B cell (primary cell): ENCODE measurements at regions not wholly inside any gene's neighbourhood (a gene's known extent, or its start where the extent isn't known, plus 50 kb on each side); places are given as distances from the start of the nearest gene placed in this dataset.

ENCODE experiments used
- ATAC-seq: fragments of 200-7000 bp; cut with Tn5 transposase; one replicate; pipeline ENCODE4 v1.10.0; 2021; ENCODE audit warnings: low read depth, mild to moderate bottlenecking, moderate number of reproducible peaks, moderate library complexity
- CTCF ChIA-PET: fragments of 350-600 bp; sonication (Branson Sonifier 250); formaldehyde crosslinking; loops from one replicate; lab custom pipeline; 2021; ENCODE audit warnings: antibody characterized with exemption, inconsistent platforms; lab: Charles Lee
- POLR2A ChIA-PET: fragments of 350-600 bp; sonication (Branson Sonifier 250); formaldehyde crosslinking; loops from one replicate; lab custom pipeline; 2021; ENCODE audit warnings: antibody characterized with exemption; lab: Charles Lee
- DNase-seq: peaks from one replicate; pipeline ENCODE4 v3.0.0; 2013
- H2AFZ ChIP-seq: 2 replicates; pipeline ENCODE4 v1.6.1; 2012; ENCODE audit warnings: mild to moderate bottlenecking, low read depth, low read length; ENCODE audit not compliant: insufficient read depth, poor library complexity, severe bottlenecking
- H3K27ac ChIP-seq, 2 donors: 1 replicate in 1 of 2; 2 replicates in 1 of 2; pipeline ENCODE4 v1.5.1; 2012 to 2013; ENCODE audit warnings: low read length in 2 of 2, mild to moderate bottlenecking in 2 of 2, moderate library complexity in 1 of 2
- H3K27me3 ChIP-seq, 4 experiments: fragments of 200-600 bp in 1 of 4; sonication (generic) in 1 of 4; replicated peaks in 1 of 4; 1 replicate in 2 of 4; 2 replicates in 2 of 4; pipeline versions ENCODE4 v1.6.1 to v1.7.0; 2013 to 2016; ENCODE audit warnings: low read length in 3 of 4, mild to moderate bottlenecking in 2 of 4, mixed read lengths in 1 of 4, moderate library complexity in 1 of 4; ENCODE audit not compliant: insufficient read depth in 4 of 4, control insufficient read depth in 3 of 4; ENCODE audit errors: control extremely low read depth in 1 of 4
- H3K36me3 ChIP-seq, 2 experiments: replicated peaks in 1 of 2; 1 replicate in 1 of 2; 2 replicates in 1 of 2; pipeline versions ENCODE4 v1.6.1 to v1.7.1; 2013; ENCODE audit warnings: low read length in 1 of 2; ENCODE audit not compliant: insufficient read depth in 2 of 2, control insufficient read depth in 1 of 2; ENCODE audit errors: control extremely low read depth in 1 of 2, extremely low read depth in 1 of 2
- H3K4me1 ChIP-seq, 2 donors: fragments of 200-600 bp in 1 of 2; sonication (generic) in 1 of 2; 1 replicate in 1 of 2; 2 replicates in 1 of 2; pipeline versions ENCODE4 v1.5.1 to v1.6.1; 2013 to 2017; ENCODE audit warnings: low read length in 2 of 2; ENCODE audit not compliant: control insufficient read depth in 2 of 2, insufficient read depth in 2 of 2
- H3K4me2 ChIP-seq: replicated peaks from 2 replicates; pipeline ENCODE3; 2012; ENCODE audit warnings: mild to moderate bottlenecking, low read depth, low read length; ENCODE audit not compliant: poor library complexity, severe bottlenecking
- H3K4me3 ChIP-seq, 5 experiments: fragments of 200-600 bp in 1 of 5; sonication (generic) in 1 of 5; 1 replicate in 3 of 5; 2 replicates in 2 of 5; pipeline versions ENCODE4 v1.5.1 to v1.7.0; 2011 to 2016; ENCODE audit warnings: low read length in 4 of 5, mild to moderate bottlenecking in 4 of 5, low read depth in 2 of 5, control low read depth in 1 of 5, moderate library complexity in 1 of 5; ENCODE audit not compliant: insufficient read depth in 1 of 5; ENCODE audit errors: control extremely low read depth in 1 of 5, extremely low read depth in 1 of 5
- H3K79me2 ChIP-seq: fragments of 200-600 bp; sonication (generic); one replicate; pipeline ENCODE4 v1.6.0; 2016; ENCODE audit warnings: low read length; ENCODE audit not compliant: control insufficient read depth, insufficient read depth
- H3K9ac ChIP-seq: fragments of 200-600 bp; sonication (generic); 2 replicates; pipeline ENCODE4 v1.6.1; 2017; ENCODE audit warnings: mild to moderate bottlenecking, low read length, moderate library complexity
- H3K9me3 ChIP-seq, 3 donors: one replicate each; pipeline versions ENCODE4 v1.6.1 to v1.7.1; 2013; ENCODE audit warnings: low read length in 2 of 3; ENCODE audit not compliant: control insufficient read depth in 2 of 3, insufficient read depth in 1 of 3; ENCODE audit errors: control extremely low read depth in 1 of 3
- H4K20me1 ChIP-seq: 2 replicates; pipeline ENCODE4 v1.6.0; 2012; ENCODE audit warnings: mild to moderate bottlenecking, low read length; ENCODE audit not compliant: insufficient read depth, control insufficient read depth, poor library complexity, severe bottlenecking
- H3K27ac Mint-ChIP-seq: one replicate; pipeline ENCODE4 v1.8.0; 2021; ENCODE audit warnings: mixed read lengths
- H3K27me3 Mint-ChIP-seq: one replicate; pipeline ENCODE4 v1.8.0; 2021; ENCODE audit warnings: mixed read lengths
- H3K4me1 Mint-ChIP-seq: one replicate; pipeline ENCODE4 v1.8.0; 2021; ENCODE audit warnings: mixed read lengths
- H3K4me3 Mint-ChIP-seq: one replicate; pipeline ENCODE4 v1.8.0; 2021; ENCODE audit warnings: mixed read lengths
- H3K9me3 Mint-ChIP-seq: one replicate; pipeline ENCODE4 v1.8.0; 2022; ENCODE audit warnings: mixed read lengths; ENCODE audit not compliant: insufficient read depth
- EZH2 ChIP-seq: IDR thresholded peaks from 2 replicates; pipeline ENCODE4 v1.6.1; 2012; ENCODE audit warnings: borderline replicate concordance, low read depth, mild to moderate bottlenecking, moderate library complexity, low read length; ENCODE audit not compliant: insufficient read depth, poor library complexity, severe bottlenecking
- WGBS: methylation state at CpG from one replicate; pipeline ENCODE4 v1.1.5; 2013; ENCODE audit warnings: missing lambda C conversion rate; ENCODE audit not compliant: insufficient coverage; 5-methylcytosine and 5-hydroxymethylcytosine counted together
- intact Hi-C: fragments of 100-400 bp; cut with micrococcal nuclease; formaldehyde crosslinking; loops from one replicate; pipeline ENCODE4 v1.10.0; 2022
- TF ChIP-seq, protein P1 (sequence below): fragments of 200-600 bp; IDR thresholded peaks from one replicate; pipeline ENCODE4 v1.8.0; 2022; ENCODE audit warnings: antibody characterized with exemption, mild to moderate bottlenecking

DNA sequence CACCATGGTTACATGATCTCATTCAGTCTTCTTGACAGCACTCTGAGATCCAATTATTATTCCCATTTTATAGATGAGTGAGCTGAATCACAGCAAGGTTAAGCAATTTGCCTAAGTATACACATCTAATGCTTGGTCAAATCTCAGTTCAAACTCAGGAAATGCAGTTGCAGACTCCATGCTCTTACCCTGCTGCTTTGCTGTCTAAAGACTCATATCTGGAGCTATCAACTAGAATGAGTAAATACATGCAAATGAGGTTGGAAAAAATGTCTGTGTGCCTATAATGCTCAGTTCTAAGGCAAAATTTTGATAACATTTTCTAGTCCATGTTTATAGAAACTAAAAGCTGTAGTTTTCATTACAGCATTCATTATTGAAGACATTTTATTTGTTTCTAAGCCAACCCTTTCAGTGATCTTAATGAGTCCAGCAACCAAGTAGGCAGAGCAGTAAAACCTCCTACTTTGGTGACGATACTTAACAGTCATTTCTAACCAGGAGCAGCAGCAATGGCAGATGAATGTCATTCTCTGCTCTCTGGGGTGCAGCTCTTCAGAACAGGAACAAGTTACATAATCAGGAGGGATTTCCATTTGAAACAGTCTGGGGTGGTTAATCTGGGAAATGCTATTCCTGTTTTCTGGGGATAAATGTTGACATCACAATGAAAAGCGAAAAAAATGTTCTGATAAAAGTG lies 396.8 kb upstream of the UBE2E3 start:
- ChIA-PET CTCF (no interaction called here), POLR2A (no interaction called here)
- DNase-seq (no peak), ATAC-seq (no peak)
- H3K4me2 ChIP-seq: no peak overlapping the region
- H3K79me2 ChIP-seq: no peaks in the 10 kb centered on the region
- no peaks in the 10 kb centered on the region for H3K4me1 Mint-ChIP-seq
- H3K27ac ChIP-seq: no peak overlapping the region
- no peak overlapping the region for H3K4me3 Mint-ChIP-seq
- H2AFZ ChIP-seq: no peak overlapping the region
- H4K20me1 ChIP-seq: no peaks in the 10 kb centered on the region
- 80% methylated on average over 2 of the region's 2 CpGs for WGBS
- H3K9me3 ChIP-seq: no peaks in the 10 kb centered on the region
- TF ChIP-seq EZH2: no peak
- TF ChIP-seq, protein P1, sequence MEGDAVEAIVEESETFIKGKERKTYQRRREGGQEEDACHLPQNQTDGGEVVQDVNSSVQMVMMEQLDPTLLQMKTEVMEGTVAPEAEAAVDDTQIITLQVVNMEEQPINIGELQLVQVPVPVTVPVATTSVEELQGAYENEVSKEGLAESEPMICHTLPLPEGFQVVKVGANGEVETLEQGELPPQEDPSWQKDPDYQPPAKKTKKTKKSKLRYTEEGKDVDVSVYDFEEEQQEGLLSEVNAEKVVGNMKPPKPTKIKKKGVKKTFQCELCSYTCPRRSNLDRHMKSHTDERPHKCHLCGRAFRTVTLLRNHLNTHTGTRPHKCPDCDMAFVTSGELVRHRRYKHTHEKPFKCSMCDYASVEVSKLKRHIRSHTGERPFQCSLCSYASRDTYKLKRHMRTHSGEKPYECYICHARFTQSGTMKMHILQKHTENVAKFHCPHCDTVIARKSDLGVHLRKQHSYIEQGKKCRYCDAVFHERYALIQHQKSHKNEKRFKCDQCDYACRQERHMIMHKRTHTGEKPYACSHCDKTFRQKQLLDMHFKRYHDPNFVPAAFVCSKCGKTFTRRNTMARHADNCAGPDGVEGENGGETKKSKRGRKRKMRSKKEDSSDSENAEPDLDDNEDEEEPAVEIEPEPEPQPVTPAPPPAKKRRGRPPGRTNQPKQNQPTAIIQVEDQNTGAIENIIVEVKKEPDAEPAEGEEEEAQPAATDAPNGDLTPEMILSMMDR: no peak
- H3K4me3 ChIP-seq: no peak overlapping the region
- H3K27me3 Mint-ChIP-seq: peaks cover 12% of the 10 kb centered on the region
- H3K27me3 ChIP-seq: no peaks in the 10 kb centered on the region
- no peaks in the 10 kb centered on the region for H3K36me3 ChIP-seq
- H3K9ac ChIP-seq: no peak overlapping the region
- H3K9me3 Mint-ChIP-seq: no peaks in the 10 kb centered on the region
- no peaks in the 10 kb centered on the region for H3K4me1 ChIP-seq
- no peak overlapping the region for H3K27ac Mint-ChIP-seq
- intact Hi-C loops: no loop called here

DNA sequence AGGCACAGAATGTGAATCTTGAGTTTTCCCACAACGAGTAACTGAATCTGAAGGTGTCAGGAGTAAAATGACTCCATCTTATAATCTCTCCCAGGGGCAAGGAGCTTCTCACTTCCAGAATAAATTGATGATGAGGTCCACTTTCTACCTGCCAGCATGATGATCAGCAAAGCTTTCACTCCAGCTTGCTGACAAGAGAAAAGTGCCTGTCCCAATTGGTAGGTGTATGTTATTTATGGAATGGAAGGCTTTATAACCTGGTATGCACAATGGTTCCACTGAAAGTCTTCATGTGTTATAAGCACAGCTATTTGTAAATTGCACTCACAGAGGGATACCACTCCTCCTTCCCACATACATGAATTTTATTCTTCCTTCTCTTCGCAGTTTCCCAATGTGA lies 401.0 kb upstream of the UBE2E3 start:
- Mint-ChIP-seq H3K27me3 (peaks cover 12% of the 10 kb centered on the region), H3K27ac (no peak overlapping the region), H3K4me3 (no peak overlapping the region), H3K4me1 (no peaks in the 10 kb centered on the region), H3K9me3 (no peaks in the 10 kb centered on the region)
- no peak for TF ChIP-seq EZH2
- TF ChIP-seq, protein P1: no peak
- Histone ChIP-seq H3K27me3 (no peaks in the 10 kb centered on the region), H3K9me3 (no peaks in the 10 kb centered on the region), H3K27ac (no peak overlapping the region), H3K4me3 (no peak overlapping the region), H4K20me1 (no peaks in the 10 kb centered on the region), H3K79me2 (no peaks in the 10 kb centered on the region), H3K36me3 (no peaks in the 10 kb centered on the region), H3K4me1 (no peaks in the 10 kb centered on the region), H2AFZ (no peak overlapping the region), H3K4me2 (no peak overlapping the region), H3K9ac (no peak overlapping the region)
- CTCF ChIA-PET: no interaction called here
- ATAC-seq (no peak), DNase-seq (no peak)
- POLR2A ChIA-PET: no interaction called here
- no CpG with 5 or more reads among the region's 2 CpGs for WGBS
- intact Hi-C loops: no loop called here
